ENCODE measurements at regions not wholly inside any gene's neighbourhood (a gene's known extent, or its start where the extent isn't known, plus 50 kb on each side); places are given as distances from the start of the nearest gene placed in this dataset.
"Not testable (repeated sequence)": the region's sequence is repeated elsewhere in the genome, so short reads cannot be mapped to it uniquely, and the experiment has no call there.

GRCh38 chr12:58009405-58010195 lies 68.2 kb downstream of the ATP23 start:
- DNase-seq: no peak

DNA sequence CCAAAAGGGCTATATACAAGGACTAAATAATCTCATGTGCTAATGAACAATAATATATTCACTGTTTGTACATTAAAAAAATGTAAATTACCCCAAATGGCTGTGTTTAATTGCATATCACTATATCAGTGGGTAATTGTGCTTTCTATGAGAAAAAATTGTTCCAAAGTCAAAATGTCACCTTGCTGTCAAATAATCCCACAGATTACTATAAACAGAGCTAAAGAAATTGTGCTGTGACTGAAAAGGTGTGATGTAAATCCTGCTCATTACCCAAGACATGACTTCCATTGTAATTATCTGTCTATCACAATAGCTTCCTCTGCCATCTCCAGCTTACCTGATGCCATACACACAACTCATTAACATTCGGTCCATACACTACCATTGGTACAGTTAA lies 70.3 kb downstream of the ATP23 start:
- no peak for DNase-seq

GRCh38 chr12:58022379-58023020 lies 81.1 kb downstream of the ATP23 start:
- not testable (repeated sequence) for DNase-seq

DNA sequence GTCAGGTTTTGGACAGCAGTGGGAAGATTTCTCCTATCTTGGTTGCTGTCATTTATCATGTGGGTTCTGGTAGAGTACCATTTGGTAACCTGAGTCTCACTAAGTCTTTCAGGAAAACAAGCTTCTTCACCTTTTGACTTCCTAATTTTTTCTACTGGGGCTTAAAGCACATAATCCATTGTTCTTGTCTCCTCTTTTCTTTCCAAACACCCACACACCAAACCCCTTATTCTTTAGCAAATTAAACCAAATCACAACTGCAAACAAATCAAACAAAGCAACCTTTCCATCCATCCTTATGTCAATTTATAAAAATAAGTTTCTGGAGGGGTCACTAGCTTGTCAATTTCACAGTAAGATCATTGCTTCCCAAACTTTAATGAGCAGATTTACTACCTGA lies 84.1 kb downstream of the ATP23 start:
- no peak for DNase-seq

- DNase-seq: no peak
These were observed 85.1 kb downstream of the ATP23 start for GRCh38 chr12:58026426-58026825.

DNA sequence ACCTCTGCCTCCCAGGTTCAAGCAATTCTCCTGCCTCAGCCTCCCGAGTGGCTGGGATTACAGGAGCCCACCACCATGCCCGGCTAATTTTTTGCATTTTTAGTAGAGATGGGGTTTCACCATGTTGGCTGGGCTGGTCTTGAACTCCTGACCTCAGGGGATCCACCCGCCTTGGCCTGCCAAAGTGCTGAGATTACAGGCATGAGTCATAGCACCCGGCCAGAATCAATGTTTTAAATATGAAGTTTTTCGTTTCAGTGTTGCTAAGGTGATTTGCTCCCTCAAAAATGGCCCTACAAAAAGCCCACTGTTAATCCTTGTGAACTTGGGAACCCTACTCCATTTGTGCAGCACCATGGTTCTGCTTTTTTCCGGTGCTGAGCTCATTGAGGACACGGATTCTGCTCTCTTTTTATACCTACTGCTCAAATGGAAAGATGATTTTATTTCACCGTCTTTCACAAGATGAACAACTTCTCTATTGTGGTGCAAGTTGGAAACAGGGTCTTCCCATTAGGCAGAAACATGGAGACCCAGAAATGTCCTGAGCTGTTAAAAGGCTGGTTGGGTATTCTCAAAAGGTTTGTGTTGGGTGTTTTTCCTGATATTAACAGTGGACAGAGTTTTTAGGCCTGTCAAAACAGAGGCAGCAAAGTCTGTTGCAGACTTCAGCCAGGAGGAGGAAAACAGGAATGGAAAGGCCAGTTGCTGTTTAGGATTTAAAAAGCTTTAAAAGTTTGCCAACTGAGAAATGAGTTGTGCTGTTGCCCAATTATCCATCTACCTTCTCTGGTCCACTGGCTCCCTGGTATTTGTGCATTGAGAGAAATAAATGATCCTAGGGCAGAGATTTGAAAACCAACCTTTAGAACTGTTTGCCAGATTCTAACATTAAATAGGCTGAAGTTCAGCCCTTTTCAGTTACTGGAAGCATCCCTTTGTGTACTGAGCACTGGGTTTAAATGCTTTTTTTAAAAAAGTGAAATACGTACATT lies 85.8 kb downstream of the ATP23 start:
- no peak for DNase-seq

DNA sequence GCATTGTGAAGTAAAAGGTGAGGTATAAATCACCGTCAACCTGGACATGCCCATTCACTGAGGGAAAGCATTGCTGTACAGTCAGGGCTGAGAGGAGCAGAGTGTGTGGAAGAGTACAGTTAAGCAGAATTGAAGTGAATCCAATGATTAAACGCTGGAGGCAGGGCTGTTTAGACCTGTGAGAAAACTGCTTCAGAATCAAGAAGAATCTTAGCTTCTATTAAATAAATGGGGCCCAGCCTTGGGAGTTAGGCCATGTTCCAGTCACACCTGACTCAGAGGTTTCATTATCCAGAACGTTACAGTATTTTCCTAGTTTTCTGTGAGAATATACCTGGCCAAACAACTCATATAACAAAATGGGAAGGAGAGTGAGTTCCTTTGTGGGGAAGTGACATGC lies 86.9 kb downstream of the ATP23 start:
- no peak for DNase-seq

DNA sequence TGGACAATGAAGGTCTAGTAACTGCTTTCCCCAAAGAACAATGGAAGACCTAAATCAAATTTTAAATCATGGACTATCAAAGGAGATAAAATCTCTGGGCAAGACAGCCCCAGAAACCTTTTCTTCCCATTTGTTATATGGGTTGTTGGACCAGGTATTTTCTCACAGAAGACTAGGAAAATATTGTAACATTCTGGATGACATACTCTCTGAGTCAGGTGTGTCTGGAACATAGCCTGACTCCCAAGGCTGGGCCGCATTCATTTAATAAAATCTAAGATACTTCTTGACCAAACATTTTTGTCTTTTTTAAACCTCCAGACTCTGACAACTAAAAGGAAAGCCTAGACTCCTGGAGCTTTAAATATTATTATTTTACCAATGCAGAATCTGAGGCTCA lies 87.9 kb downstream of the ATP23 start:
- no peak for DNase-seq

- DNase-seq: no peak
These were observed 89.4 kb downstream of the ATP23 start for GRCh38 chr12:58030566-58031279.

- DNase-seq: no peak
These were observed 90.8 kb downstream of the ATP23 start for GRCh38 chr12:58032156-58032555.

DNA sequence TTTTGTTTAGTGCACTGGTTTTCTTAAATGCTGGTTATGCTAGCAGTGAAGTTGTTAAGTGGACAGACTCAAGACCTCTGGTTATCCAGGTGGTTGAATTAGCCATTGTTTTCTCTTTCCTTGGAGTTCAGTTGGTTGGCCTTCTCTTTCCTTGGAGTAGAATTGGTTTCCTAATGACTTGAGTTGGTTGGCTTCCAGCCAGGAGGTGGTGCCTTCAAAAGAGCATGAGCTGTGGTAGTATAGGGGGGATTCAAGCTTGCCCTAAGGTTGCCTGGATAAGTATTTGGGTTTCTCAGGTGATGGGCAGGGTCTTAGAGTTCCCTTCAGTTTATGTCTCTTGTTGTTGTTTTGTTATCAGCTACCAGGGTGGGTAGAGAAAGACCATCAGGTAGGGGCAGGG lies 92.5 kb downstream of the ATP23 start:
- DNase-seq: no peak

- DNase-seq: no peak
These were observed 92.9 kb downstream of the ATP23 start for GRCh38 chr12:58034311-58034710.

DNA sequence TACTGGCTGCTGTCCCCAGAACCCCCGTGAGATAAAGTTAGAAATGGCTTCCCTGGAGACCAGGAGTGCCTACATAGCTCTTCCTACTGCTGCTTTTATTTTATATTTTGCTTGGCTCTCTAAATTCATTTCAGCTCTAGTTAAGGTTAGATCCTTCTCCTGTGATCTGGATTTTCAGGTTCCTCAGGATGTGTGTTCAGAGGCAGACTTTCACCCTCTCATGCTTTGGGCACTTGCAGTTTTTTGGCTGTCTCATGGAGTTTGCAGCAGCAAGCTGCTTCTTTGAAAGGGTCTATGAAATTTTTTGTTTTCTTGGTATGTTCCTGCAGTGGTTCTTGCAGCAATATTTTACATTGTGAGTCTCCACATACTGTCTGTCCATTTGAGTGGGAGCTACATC lies 93.3 kb downstream of the ATP23 start:
- no peak for DNase-seq

- no peak for DNase-seq
These were observed 100.1 kb downstream of the ATP23 start for GRCh38 chr12:58041441-58041840.

DNA sequence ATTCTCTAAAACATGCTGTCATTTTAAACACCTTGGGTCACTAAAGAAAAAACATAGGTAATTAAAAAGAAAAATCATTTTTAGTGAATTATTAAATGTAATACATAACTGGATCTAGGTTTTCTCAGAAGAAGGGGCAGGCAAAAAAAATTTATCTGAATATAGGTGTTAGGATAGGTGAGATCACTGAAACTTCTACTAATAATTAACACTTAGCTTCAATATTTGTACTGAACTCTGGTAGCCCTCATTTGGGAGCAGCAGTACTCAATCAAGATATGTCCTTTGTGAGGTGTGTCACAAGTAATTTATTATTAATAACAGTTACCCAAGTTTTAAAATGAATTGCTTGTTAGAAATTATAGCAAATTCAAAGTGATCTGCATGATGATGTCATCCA lies 103.6 kb downstream of the ATP23 start:
- DNase-seq: no peak

DNA sequence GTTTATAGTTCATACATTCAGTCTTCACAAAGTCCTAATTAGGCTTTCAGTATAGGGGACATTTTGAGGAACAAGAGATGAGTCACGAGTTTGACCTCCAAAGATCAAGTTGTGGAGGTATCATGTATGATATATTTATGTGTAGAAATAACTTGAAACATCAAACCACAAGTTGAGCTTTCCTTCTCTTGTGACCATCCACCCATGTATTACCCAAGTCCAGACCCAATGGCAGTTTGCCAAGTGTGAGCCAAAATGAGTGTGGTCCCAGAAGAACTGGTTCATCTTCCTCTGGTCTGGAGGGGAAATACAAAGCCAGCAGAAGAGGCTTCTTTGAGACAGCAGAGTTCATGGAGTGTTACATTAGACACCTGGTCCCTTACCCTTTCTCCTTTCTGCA lies 104.9 kb downstream of the ATP23 start:
- no peak for DNase-seq

GRCh38 chr12:58051378-58051777 lies 110.0 kb downstream of the ATP23 start:
- DNase-seq: no peak

- no peak for DNase-seq
These were observed 123.3 kb downstream of the ATP23 start for GRCh38 chr12:58064666-58065065.

GRCh38 chr12:58066296-58066695 lies 124.9 kb downstream of the ATP23 start:
- DNase-seq: no peak

DNA sequence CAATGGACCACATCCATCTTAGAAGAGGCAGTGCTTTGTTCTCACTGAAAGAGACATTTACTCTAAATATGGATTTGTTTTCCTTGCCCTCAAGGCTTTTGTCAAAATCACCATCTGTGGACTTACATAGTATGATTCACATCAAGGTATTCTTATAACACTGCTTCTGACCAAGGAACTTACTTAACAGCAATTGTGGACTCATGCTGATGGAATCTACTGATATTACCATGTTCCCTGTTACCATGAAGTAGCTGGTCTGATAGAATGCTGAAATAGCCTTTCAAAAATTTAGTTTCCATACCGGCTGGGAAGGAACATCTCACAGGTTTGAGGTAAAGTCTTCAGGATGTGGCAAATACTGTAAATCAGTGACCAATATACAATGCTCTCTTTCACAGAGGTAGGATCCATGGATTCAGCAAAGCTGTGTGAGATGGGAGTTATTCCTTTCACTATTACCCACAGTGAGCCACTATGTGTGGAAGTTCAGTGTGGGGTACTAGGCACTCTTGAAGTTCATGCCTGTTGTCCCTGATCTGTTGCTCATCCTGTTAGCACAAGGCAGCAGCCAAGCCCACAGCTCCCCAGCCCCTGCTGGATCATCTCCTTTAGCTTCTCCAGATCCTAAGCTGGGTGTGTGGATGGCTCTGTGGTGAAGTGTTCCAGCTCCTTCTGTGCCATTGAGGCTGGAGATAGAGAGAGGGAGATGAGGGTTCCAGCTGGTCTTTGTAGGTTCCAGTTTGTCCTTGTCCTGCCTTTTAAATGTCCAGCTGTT lies 126.4 kb downstream of the ATP23 start:
- no peak for DNase-seq

DNA sequence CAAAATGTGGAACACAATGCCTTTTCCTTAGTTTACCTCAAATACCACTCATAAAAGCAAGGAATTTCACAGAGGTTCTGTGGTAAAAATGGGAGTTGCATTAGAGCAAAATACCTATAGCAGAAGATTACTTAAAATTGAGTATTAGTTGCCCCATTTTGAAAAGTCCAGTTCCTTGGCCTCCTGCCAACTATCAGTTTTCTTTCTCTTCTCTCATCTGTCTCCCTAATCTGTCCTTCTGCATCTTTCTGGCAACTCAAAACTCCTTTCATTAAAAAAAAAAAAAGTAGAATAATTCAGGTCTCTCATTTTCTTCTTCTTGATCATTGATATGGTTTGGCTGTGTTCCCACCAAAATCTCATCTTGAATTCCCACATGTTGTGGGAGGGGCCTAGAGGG lies 127.3 kb downstream of the ATP23 start:
- no peak for DNase-seq
